Right lobe of liver (tissue), 6 donors: ENCODE measurements at regions not wholly inside any gene's neighbourhood (a gene's known extent, or its start where the extent isn't known, plus 50 kb on each side); places are given as distances from the start of the nearest gene placed in this dataset.
A peak's percentile ranks its signal among the peaks of the same experiment; 100 is the strongest.

Experiments
- ATAC-seq, 4 donors: fragments of 200-7000 bp; cut with Tn5 transposase; one replicate each; pipeline ENCODE4 v1.9.1; 2020; ENCODE audit warnings: mild to moderate bottlenecking in 4 of 4, moderate library complexity in 4 of 4
- DNase-seq, 3 donors: peaks; one replicate each; pipeline ENCODE4 v3.0.0-alpha.2; 2020
- H3K27ac ChIP-seq, 3 donors: fragments of 200-600 bp; one replicate each; pipeline ENCODE4 v1.8.0; 2022
- H3K27me3 ChIP-seq, 2 donors: fragments of 200-600 bp; one replicate each; pipeline ENCODE4 v1.8.0; 2022
- H3K36me3 ChIP-seq, 4 donors: fragments of 200-600 bp; sonication (generic) in 1 of 4; one replicate each; pipeline versions ENCODE4 v1.5.1 to v1.8.0; 2017 to 2022; ENCODE audit warnings: control low read depth in 1 of 4
- H3K4me1 ChIP-seq, 4 donors: fragments of 200-600 bp; sonication (generic) in 1 of 4; one replicate each; pipeline versions ENCODE4 v1.5.1 to v1.8.0; 2017 to 2022; ENCODE audit warnings: control low read depth in 1 of 4
- H3K4me3 ChIP-seq, 3 donors: fragments of 200-600 bp; one replicate each; pipeline ENCODE4 v1.8.0; 2022
- H3K9me3 ChIP-seq, 4 donors: fragments of 200-600 bp; sonication (generic) in 1 of 4; one replicate each; pipeline versions ENCODE4 v1.5.1 to v1.8.0; 2017 to 2022; ENCODE audit warnings: control low read depth in 1 of 4
- POLR2A ChIP-seq: fragments of 450-650 bp; IDR thresholded peaks from one replicate; pipeline ENCODE4 v1.6.1; 2017; ENCODE audit warnings: antibody characterized with exemption, mild to moderate bottlenecking
- WGBS: methylation state at CpG from one replicate; pipeline ENCODE4 v1.1.6; 2018; ENCODE audit warnings: low coverage, low lambda C conversion rate; ENCODE audit not compliant: insufficient coverage; ENCODE audit errors: missing lambda C conversion rate; 5-methylcytosine and 5-hydroxymethylcytosine counted together
- intact Hi-C, 2 donors: fragments of 100-400 bp; cut with DNase I; formaldehyde crosslinking; loops; one replicate each; pipeline versions ENCODE4 v1.11.2 to v1.14.1; 2022
- TF ChIP-seq, protein P1 (sequence below), 4 donors: fragments of 200-600 bp in 3 of 4; fragments of 450-650 bp in 1 of 4; IDR thresholded peaks; one replicate each; pipeline versions ENCODE4 v1.5.1 to v1.8.0; 2016 to 2022; ENCODE audit warnings: antibody characterized with exemption in 4 of 4, mild to moderate bottlenecking in 2 of 4
- donor health status: DM: no; HTN: yes; CAD: no.
- donor health status: DM: no; HTN: no; CAD: no.
- donor health status: DM: no; HTN: no; CAD: no.
- donor health status: DM: no; HTN: yes; CAD: no.
- donor health status: DM: no; HTN: yes; CAD: no.

DNA sequence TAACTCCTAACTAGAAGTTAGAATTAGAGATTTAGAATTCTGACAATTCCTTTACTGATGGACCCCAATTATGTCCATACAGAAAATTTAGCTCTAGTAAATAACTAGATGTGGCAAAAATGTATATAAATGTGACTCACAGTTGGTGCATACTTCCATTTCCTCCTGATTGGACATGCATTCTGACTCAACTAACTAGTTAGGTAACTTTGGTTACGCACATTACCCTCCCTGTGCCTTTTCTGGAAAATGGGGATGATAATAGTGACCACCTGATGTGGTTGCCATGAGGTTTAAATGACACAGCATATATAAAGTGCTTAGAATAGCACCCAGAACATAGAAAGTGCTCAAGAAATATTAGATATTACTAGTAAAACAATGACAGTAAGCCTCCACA lies 550.0 kb upstream of the SALL1 start:
- 80% methylated on average over 1 of the region's 1 CpG for WGBS
- no peak for TF ChIP-seq POLR2A
- TF ChIP-seq, protein P1, sequence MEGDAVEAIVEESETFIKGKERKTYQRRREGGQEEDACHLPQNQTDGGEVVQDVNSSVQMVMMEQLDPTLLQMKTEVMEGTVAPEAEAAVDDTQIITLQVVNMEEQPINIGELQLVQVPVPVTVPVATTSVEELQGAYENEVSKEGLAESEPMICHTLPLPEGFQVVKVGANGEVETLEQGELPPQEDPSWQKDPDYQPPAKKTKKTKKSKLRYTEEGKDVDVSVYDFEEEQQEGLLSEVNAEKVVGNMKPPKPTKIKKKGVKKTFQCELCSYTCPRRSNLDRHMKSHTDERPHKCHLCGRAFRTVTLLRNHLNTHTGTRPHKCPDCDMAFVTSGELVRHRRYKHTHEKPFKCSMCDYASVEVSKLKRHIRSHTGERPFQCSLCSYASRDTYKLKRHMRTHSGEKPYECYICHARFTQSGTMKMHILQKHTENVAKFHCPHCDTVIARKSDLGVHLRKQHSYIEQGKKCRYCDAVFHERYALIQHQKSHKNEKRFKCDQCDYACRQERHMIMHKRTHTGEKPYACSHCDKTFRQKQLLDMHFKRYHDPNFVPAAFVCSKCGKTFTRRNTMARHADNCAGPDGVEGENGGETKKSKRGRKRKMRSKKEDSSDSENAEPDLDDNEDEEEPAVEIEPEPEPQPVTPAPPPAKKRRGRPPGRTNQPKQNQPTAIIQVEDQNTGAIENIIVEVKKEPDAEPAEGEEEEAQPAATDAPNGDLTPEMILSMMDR (IDR thresholded peaks at IDR 0.05), result no peak
- no peak for ATAC-seq
- Histone ChIP-seq H3K9me3 (peaks cover 0 to 3% (median 0%) of the 10 kb centered on the region in 4 donors), H3K27ac (no peak overlapping the region), H3K4me1 (peaks cover 0 to 14% (median 2%) of the 10 kb centered on the region in 4 donors), H3K27me3 (no peaks in the 10 kb centered on the region), H3K36me3 (no peaks in the 10 kb centered on the region), H3K4me3 (no peak overlapping the region)
- no peak for DNase-seq
- intact Hi-C loops, result no loop called here

DNA sequence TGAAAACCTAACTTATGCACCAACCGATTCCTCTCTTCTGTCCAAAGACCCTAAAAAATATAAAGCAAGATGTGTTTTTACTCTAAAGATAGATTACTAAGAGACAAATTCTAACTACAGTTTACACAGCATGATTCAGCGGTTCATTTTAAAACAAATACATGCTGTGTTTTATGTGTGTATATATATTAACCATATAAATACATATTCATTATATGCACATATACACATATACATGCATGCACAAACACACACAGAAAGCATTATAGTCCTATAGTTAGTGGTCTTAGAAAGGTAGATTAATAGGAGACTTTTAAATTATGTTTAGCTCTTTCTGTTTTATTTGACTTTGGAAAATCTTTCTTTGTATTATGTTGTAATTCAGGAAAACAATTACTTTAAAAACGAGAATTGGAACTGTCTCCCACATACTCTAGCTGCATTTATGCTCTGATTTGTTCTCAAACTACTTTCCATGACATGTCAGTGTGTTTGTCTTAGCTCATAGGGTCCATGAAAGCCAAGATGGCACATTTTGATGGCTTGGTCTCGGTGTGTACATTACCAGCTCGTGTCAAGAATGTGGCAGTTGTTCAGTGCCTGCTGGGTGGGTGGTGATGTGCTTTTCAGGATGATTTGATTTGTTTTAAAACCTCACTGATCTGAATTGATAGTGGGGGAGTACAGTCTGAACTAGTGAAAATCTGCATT lies 548.8 kb upstream of the SALL1 start:
- Histone ChIP-seq H3K27ac (no peak overlapping the region), H3K4me1 (peaks cover 0 to 14% (median 2%) of the 10 kb centered on the region in 4 donors), H3K4me3 (no peak overlapping the region), H3K27me3 (no peaks in the 10 kb centered on the region), H3K36me3 (no peaks in the 10 kb centered on the region), H3K9me3 (no peaks in the 10 kb centered on the region)
- intact Hi-C loops, result no loop called here
- 76% methylated on average over 5 of the region's 5 CpGs for WGBS
- TF ChIP-seq, protein P1 (IDR thresholded peaks at IDR 0.05), result no peak
- no peak for TF ChIP-seq POLR2A
- no peak for DNase-seq
- ATAC-seq, result no peak

DNA sequence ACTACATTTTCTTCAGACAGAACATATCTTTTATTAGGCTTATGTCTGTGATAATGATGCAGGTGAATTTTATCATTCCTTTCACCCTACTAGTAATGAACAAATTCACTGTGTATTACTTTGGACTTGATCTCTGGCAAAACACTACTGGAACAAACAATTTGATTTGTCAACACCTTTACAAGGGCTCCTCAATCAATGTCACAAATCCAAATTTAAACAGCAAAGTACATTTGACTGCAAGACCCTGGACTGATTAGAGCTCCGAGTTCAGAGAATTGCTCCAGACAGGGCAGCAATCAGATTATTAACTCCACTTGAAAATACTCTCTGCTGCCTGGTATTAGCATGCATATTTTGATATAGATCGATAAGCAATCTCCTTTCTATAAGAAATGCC lies 547.6 kb upstream of the SALL1 start:
- Histone ChIP-seq H3K27me3 (no peaks in the 10 kb centered on the region), H3K36me3 (no peaks in the 10 kb centered on the region), H3K9me3 (no peaks in the 10 kb centered on the region), H3K4me3 (no peak overlapping the region), H3K27ac (no peak overlapping the region), H3K4me1 (peaks cover 0 to 14% (median 2%) of the 10 kb centered on the region in 4 donors)
- ATAC-seq (peak; percentile 56 to 64 (median 60)), DNase-seq (no peak)
- WGBS, result 38% methylated on average over 2 of the region's 2 CpGs
- intact Hi-C loops, result no loop called here
- TF ChIP-seq POLR2A, result no peak
- TF ChIP-seq, protein P1 (IDR thresholded peaks at IDR 0.05), result no peak

DNA sequence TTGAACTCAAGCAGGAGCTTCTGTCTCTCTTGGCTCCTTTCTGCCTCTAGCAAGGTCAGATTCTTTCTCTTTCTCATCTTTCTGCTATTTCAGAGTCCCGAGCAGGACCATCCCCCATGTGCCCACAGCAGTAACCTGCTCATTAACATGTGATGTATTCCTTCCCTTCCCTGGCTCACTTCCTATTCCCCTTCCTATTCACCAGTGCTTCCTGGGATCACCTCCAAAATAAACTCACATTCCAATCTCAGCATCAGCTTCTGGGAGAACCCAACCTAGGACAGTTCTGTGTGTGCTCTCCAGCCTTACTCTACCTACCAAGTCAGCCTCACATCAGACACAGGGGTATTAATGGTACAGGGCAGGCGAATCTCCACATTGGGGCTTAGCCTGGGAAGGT lies 546.4 kb upstream of the SALL1 start:
- ATAC-seq (peak; percentile 66 to 94 (median 74)), DNase-seq (no peak)
- H3K27me3 ChIP-seq, result no peaks in the 10 kb centered on the region
- 52% methylated on average over 2 of the region's 2 CpGs for WGBS
- no peaks in the 10 kb centered on the region for H3K36me3 ChIP-seq
- H3K4me1 ChIP-seq, result peaks cover 0 to 14% (median 2%) of the 10 kb centered on the region in 4 donors
- TF ChIP-seq, protein P1 (IDR thresholded peaks at IDR 0.05), result no peak
- no peak for TF ChIP-seq POLR2A
- intact Hi-C loops, result no loop called here
- no peak overlapping the region for H3K27ac ChIP-seq
- H3K4me3 ChIP-seq, result no peak overlapping the region
- no peaks in the 10 kb centered on the region for H3K9me3 ChIP-seq
